HG02571 (cell line): ENCODE measurements at regions not wholly inside any gene's neighbourhood (a gene's known extent, or its start where the extent isn't known, plus 50 kb on each side); places are given as distances from the start of the nearest gene placed in this dataset.

Experiments
- ATAC-seq: cut with Tn5 transposase; IDR thresholded peaks from one replicate; pipeline ENCODE4 v1.9.1; 2021; ENCODE audit warnings: mild to moderate bottlenecking, moderate library complexity; ENCODE audit not compliant: unreplicated experiment

DNA sequence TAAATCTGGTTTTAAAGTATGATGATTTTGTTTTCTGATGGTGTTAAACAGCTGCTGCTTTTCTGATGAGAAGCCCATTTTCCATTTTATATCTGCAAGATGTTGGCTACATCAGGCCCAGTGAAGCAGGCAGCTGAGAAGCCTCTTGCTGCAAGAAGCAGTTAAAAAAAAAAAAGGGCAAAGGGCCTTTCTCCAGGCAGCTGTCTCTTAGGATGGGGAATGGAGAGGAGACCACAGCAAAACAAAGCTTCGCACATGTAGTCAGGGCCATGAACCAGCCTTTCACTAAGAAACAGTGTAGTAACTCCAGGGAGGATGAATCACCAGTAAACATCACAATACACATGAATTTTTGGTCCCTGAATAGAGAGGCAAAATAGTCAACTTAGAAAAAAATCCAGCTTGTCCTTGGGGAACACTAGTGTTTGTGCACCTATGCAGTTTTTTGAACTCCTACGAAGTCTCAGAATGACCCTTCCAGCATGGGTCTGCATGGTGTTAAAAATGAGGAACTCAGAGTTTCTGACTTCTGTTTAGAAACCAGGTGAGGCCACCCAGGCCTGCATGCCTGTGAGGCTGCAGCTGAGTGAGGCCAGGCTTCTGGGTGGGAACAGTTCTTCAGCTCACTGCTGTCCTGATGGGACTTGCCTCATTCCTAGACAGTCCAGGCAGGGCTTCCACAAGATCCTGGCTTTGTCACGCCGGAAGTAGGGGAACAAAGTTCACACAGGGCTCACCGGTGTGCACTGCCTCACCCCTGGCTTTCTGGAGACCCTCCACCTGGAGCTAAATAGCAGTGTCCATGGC is 518.7 kb downstream of the MCTP2 start:
- ATAC-seq: peak; percentile 81

DNA sequence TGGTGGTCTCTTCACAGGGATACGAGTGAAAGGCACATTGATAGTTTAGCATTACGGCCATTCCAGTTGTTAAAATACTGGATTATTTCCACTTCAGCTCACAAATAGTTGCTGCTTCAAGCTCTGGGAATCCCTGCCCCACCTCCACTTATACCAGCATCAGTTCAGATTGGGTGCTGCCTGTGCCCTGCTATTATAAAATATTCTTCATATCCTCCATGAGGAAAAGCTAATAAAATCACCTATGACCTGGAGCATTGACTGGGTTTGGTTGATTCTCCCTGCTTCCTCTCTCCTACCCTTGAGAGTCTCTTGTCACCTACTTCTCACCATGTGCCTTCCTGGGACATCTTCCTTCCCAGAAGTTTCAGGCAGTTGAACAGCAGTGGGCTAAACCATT is 529.0 kb downstream of the MCTP2 start:
- ATAC-seq: no peak

DNA sequence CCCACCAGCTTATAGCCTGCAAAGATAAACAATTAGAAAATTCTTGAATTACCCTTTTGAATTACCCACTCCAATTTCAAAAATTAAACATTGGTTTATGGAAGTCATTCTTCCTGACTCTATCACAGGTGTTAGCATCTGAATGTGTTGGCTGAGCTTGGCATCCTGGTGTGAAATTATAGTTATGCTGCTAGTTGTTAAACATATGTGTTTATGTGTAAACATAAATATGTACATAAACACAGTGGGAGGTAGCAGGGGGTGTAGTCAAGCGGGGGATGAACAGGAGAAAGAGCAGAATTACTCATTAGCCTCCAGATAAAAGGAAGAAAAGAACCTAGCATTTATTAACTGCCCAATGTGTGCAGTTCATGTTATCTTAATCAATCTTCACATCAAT is 530.2 kb downstream of the MCTP2 start:
- ATAC-seq: no peak

DNA sequence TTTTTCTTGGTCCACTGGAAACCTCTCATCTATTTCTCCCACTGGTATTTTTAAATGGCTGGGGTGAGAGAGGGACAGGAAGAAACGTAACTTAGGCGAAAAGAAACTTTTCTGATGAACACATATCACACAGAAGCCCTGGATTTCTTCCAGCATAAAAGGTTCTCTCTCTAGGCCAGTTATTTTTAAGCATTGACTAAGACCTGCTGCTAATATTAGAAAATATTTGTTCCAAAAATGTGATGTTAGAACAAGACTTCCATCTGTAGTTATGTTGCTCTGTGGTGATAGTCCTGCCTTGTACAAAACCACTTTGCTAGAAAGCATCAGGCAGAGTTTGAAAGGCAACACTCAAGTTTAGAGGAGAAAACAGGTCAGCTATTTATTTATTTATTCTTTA is 537.7 kb downstream of the MCTP2 start:
- no peak for ATAC-seq

DNA sequence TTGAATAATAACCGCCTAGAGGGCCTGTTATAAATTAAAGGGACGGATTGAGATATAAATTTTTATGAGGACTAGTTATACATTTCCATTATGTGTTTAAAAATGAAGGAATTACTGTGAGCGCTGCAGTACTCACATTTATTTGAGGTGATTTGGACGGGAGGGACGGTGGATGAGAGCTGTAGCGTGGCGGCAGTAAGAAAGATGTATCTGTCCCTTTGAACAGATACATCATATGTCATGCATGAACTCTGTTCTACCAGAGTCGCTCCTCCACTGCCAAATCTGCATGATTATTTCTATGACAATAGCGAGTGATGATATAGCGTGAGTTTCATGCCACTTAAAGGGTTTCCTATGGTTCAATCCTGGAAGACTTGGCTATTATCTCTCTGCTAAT is 538.8 kb downstream of the MCTP2 start:
- no peak for ATAC-seq

DNA sequence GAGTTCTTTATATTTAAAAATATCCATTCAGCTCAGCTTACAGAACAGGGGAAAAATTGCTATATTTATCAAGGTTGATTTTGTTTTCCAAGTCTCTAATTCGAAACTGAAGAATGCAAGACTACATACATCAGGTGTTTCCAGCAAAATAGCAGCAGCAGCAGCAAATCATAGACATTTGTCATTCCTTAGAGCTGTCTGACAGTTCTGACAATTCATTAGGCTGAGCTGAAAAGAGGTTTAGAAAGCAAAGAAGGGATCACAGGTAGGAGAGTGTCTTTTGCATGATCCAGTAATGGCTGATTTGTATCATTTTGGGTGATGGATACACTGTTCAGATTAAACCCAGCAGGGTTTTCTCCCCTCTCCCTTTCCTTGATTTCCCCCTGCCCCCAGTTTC is 545.7 kb downstream of the MCTP2 start:
- no peak for ATAC-seq

DNA sequence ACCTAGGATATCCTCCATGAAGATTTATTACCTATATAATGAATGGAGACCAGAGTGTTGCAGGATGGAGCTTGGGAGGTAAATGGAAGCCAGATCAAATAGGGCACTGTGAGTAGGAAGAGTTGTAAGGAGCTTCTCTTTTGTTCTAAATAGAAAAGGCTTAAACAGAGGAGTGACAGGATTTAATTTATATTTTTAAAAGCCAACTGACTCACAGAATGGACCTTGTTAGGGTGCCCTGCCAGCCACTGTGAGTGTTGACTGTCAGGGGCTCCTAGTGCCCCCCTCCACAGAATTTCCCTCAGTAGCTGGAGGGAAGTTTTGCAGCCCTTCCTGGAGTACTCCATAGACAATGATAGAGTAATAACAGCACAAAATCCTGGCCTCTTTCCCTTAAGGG is 547.5 kb downstream of the MCTP2 start:
- ATAC-seq: no peak

DNA sequence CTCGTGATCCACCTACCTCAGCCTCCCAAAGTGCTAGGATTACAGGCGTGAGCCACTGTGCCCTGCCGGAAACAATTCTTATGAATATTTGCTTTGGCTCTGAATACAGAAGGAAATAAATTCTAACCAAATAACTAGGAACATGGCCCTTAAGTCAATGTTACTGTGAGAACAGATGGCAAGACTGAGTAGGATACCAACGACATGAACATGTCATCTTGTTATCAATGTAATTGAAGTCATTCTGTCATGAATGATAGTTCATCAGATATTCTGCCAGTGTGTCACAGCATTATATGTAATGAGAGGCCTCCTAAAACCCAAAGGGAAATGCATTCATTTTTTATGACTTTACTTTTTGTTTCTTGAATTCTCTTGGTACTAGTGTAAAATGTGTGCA is 548.8 kb downstream of the MCTP2 start:
- no peak for ATAC-seq

DNA sequence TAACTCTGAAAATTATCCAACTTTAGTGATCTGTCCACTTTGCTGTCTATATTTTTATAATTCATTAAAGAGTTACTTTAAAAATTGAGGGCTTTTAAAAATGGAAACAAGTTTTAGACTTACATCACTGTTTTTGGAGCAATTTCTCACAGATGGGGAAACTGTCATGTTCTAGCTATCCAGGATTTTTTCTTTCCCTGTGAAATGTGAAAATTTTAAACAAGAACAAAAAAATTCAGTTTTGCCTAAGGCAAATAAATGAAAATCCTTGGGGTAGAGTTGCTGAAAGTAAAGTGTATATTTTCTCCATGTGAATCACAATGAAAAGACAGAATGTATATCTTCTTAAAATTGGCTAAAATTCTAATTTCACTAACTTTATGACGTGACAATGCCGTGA is 553.7 kb downstream of the MCTP2 start:
- no peak for ATAC-seq

DNA sequence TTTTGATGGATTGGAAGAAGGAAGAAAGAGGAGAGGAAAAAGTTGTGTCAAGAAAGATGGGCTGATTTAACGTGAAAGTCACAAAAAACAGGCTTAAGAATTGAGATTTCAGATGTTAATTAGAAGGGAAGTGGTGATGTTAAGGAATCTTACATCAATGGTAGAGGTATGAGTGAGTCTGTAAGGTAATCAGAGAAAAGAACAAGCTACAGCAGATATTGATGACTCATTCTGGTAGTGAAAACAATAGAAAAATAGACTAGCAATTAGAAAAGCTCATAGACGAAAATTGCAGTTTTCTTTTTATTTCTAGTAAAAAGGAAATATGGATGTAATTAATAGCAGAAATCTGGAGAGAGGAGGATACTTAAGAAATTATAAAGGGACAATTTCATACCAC is 559.6 kb downstream of the MCTP2 start:
- ATAC-seq: no peak

DNA sequence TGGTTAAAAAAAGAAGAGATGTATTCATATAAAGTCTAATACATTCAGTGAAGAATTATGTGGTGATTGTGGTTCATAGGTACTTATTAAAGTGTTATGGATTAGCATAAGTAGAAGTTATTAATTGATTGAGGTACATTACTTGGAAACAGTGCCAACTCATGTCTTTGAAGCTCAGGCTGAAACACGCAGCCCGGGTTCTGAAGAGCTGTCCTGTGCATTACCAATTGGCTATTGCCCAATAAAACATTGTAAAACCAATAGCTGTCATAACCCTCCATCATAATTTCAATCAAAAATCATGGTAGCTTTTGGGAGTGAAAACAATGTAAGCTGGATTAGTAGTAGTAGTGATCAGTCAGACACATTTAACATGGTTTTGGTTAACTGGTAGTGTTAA is 560.1 kb downstream of the MCTP2 start:
- ATAC-seq: no peak

DNA sequence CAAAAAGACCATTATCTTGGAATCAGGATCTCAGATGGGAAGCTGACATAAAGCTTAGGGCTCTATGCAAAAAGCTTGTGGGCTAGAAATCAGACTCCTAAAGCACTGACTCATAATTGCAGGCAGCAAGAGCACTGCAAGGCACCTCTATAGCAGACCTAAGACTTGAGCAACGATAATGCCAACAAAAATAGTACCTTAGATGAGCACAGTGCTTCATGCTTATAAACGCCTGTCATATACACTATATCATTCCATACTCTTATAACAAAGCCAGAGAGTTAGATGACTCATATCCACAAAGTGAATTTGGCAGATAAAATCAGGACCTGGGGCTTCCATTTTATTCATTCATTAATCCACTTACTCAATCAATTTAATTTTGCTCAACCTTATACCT is 560.8 kb downstream of the MCTP2 start:
- ATAC-seq: no peak

DNA sequence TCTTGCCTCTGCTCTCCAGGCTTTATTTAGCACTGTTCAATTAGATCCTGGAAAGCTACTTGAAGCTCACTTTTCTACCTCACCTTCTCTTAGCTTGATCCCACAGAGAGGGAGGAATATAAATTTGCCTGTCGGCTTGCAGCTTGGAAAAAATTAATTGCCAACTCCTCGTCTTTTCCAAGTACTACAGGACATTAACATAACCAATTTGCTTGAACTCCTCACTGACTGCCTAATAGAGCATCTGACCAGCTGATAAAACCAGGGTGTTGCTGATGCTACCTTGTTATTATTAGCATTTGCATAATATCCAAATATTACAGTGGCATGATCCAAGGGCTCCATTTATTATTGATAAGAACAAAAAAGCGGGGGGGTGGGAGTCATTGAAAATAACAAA is 561.8 kb downstream of the MCTP2 start:
- no peak for ATAC-seq

DNA sequence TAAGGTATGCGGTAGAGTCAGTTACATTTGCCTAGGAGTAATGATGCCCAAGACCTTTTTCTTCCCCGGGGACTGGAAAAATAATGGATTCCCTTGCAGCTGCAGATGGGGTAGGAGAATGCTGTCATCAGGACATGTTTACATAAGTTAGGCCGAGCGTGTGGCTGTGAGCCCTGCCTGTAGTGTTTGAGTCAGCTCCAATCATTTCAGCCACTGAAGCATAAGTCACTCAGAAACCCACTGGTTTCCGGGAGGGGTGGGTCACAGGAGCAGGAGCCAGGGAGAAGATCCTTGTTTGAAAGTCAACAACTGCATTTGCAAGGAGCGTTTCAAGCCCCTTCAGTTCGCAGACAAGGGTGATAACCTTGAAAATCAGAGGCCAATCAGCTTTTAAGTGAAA is 562.3 kb downstream of the MCTP2 start:
- ATAC-seq: no peak

DNA sequence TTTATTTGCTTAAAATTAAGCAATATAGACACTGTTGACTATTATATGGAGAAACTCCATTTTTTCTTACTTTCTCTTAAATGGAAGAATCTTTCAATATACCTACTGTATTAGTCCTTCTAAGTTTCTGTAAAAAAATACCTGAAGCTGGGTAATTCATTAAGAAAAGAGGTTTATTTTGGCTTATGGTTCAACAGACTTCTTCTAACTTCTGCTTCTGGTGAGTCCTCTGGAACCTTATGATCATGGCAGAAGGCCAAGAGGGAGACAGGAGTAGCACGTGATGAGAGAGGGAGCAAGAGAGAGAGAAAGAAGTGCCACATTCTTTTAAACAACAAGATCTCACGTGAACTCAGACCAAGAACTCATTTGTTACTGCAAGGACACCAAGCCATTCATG is 573.3 kb downstream of the MCTP2 start:
- no peak for ATAC-seq

DNA sequence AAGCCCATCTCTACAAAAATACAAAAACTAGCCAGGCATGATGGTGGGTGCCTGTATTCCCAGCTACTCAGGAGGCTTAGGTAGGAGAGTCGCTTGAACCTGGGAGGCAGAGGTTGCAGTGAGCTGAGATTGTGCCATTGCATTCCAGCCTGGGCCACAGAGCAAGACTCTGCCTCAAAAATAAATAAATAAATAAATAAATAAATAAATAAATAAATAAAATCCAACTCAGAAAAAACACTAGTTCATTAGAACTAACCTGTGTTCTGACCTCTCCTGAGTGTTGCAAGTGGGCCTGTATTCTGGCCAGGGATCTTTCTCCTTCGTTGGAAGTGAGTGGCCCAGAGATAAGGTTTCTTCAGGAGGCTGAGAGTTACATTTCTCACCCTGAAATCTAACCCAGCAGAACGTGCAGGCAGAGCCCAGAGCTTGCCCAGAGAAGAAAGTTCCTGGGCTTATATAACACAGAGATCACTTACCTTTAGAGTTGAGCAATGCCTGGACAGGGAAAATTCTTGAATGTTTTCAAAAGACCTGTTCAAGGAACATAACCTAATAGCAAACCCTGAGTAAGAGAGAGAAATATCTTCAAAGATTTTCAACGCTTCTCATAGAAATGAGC is 583.9 kb downstream of the MCTP2 start:
- ATAC-seq: no peak

DNA sequence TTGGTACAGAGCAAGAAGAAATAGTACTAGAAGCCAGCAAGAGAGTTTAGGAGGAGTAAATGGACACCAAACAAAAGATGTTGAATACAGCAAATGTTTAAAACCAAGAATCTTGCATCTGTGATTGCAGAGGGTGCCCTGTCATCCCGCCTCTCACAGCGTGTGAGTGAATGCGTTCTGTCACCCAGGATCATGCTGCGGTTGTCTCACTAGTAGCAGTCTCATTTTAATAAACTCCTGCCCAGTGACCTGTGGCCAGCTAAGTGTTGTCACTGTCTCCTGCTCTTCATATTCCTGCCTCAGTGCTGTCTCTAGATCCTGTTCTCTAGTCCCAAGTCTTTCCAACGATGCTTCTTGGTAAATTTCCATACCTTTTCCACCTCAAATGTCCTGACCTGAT is 584.6 kb downstream of the MCTP2 start:
- no peak for ATAC-seq

DNA sequence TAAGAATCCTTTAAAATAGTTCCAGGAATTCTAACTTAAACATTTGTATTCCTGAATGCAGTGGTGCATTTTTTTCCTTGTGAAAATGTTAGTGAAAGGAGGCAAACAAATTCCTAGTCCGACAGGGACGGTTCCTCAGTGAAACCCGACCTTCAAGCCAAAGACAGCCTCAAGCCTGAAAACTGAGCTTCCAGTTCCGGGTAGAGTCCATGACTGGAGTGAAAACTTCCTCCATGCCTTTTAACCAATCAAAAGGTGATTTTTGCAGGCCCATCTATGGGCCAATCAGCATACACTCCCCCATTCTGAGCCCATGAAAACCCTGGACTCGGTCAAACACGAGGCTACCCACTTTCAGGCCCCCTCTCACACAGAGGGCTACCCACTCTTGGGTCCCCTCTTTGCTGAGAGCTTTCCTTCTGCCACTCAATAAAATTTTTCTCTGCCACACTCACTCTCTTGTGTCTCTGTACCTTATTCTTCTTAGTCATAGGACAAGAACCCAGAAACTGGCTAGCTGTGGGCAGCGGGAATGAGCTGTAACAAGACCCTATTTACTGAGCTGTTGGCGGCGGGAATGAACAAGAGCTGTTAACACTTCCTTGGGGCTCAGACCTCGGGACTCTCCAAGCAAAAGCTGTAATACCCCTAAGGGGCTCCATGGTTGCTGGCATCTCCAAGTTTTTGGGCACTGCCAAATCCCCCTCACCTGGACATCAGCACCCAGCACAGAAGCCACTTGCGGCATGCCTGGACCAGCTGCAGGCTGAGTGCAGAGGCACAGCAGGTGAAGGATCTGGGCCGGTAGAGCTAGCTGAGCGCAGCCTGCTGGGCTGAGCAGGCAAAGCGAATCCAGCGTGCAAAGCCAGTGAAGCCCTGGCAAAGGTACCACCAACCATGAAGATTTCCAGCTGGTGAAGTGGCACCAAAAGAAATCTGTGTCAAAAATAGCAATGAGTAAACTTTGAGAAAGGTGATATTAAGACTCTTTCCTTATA is 598.8 kb downstream of the MCTP2 start:
- ATAC-seq: no peak

DNA sequence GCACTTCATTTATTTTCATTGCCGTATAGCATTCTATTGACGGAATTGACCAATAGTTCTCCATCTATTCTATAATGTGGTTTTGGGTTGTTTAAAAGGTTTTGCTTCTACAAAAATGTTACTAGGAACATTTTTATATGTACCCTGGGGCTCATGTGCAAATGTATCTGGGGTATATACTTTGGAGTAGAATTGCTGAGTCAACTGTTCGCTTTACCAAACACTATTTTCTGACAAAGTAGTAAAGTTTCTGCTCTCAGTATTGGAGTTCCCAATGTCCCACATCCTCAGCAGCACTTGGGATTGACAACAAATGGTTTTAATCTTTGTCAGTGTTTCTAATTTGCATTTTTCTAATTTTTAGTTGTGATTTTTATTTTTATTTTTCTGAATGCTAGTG is 602.6 kb downstream of the MCTP2 start:
- no peak for ATAC-seq

DNA sequence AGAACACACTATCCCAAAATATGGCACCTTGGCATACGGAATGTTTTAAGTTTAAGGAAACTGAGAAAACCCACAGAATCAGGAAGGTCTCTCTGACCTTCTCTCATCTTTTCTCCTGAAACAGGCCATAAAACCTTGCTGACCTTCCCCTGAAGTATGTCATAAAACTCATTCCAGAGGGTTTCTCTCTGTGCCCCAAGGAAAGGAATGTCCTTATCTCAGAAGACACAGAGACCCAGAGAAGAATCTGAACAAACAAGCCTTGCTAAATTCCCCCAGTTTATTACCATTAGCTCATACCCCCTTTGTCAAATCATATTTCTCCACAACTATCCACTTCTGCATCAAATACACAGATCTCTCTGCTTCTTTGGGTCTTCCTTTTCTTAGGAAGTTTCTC is 603.1 kb downstream of the MCTP2 start:
- ATAC-seq: no peak

DNA sequence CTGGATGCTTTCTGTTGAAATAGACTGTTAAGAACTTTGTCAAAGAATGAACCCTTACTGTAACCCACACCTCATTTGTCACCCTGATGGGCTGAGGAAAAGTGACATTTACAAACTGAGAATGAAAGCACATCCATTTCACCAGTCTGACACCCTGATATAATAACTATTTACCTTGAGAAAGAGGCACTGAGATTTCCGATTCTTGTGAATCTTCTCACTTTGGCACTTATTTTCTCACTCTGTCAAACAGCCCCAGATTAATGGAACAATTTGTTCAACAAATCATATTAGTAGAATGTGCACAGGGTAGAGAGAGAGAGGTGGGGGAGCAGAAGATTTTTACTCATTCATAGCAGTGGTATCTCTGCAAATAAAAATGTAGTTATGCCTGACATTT is 606.9 kb downstream of the MCTP2 start:
- no peak for ATAC-seq
